A673 (cell line): ENCODE measurements at regions not wholly inside any gene's neighbourhood (a gene's known extent, or its start where the extent isn't known, plus 50 kb on each side); places are given as distances from the start of the nearest gene placed in this dataset.

ENCODE experiments used
- BruUV-seq: library from RNA; stranded (reverse); fragments of 400-500 nt; replicated peaks from 2 replicates; lab custom pipeline; 2021; lab: Mats Ljungman, UMichigan
- CTCF ChIA-PET: fragments of 300-600 bp; sonication (Branson Sonifier 250); formaldehyde crosslinking; loops from one replicate; lab custom pipeline; 2022; ENCODE audit warnings: antibody characterized with exemption; lab: Charles Lee
- POLR2A ChIA-PET: fragments of 300-600 bp; sonication (Branson Sonifier 250); formaldehyde crosslinking; loops from one replicate; lab custom pipeline; 2022; ENCODE audit warnings: antibody characterized with exemption; ENCODE audit not compliant: low non-redundant PET; lab: Charles Lee
- DNase-seq: peaks from one replicate; pipeline ENCODE4 v3.0.0-alpha.2; 2015; ENCODE audit warnings: low spot score
- H3K27ac ChIP-seq: fragments of 200-600 bp; sonication (generic); 2 replicates; pipeline ENCODE4 v1.5.1; 2016; ENCODE audit warnings: mixed run types, low read depth, mild to moderate bottlenecking, mixed read lengths, antibody characterized with exemption, low read length; ENCODE audit not compliant: poor library complexity, severe bottlenecking
- H3K27me3 ChIP-seq: fragments of 200-600 bp; sonication (generic); replicated peaks from 2 replicates; pipeline ENCODE4 v1.6.1; 2017; ENCODE audit warnings: mixed run types, low read depth, mild to moderate bottlenecking, mixed read lengths, antibody characterized with exemption, low read length; ENCODE audit not compliant: insufficient read depth, poor library complexity
- H3K36me3 ChIP-seq: fragments of 200-600 bp; sonication (generic); 2 replicates; pipeline ENCODE4 v1.6.1; 2016; ENCODE audit warnings: mixed run types, mild to moderate bottlenecking, mixed read lengths, antibody characterized with exemption, low read length; ENCODE audit not compliant: insufficient read depth, poor library complexity, severe bottlenecking
- H3K4me1 ChIP-seq: fragments of 200-600 bp; sonication (generic); 2 replicates; pipeline ENCODE4 v1.6.1; 2017; ENCODE audit warnings: mixed run types, mild to moderate bottlenecking, mixed read lengths, antibody characterized with exemption, low read length; ENCODE audit not compliant: insufficient read depth, poor library complexity, severe bottlenecking
- H3K4me3 ChIP-seq: fragments of 200-600 bp; sonication (generic); 2 replicates; pipeline ENCODE4 v1.5.1; 2016; ENCODE audit warnings: low read depth, mixed run types, mild to moderate bottlenecking, mixed read lengths, low read length; ENCODE audit not compliant: poor library complexity, severe bottlenecking
- H3K9me3 ChIP-seq: fragments of 200-600 bp; sonication (generic); 2 replicates; pipeline ENCODE4 v1.6.1; 2016; ENCODE audit warnings: mixed run types, low read depth, mild to moderate bottlenecking, mixed read lengths, antibody characterized with exemption, low read length; ENCODE audit not compliant: poor library complexity, severe bottlenecking
- EZH2 ChIP-seq: fragments of 200-600 bp; sonication (generic); IDR thresholded peaks from 2 replicates; pipeline ENCODE4 v1.6.1; 2017; ENCODE audit warnings: borderline replicate concordance, low read depth, mild to moderate bottlenecking, mixed read lengths, antibody characterized with exemption, low read length; ENCODE audit not compliant: poor library complexity, severe bottlenecking
- intact Hi-C: fragments of 100-400 bp; cut with micrococcal nuclease; formaldehyde crosslinking; loops from one replicate; pipeline ENCODE4 v1.10.0; 2022; ENCODE audit not compliant: unreplicated experiment
- TF ChIP-seq, protein P1 (sequence below): fragments of 300-800, 200-600 bp; sonication (generic); conservative IDR thresholded peaks from 2 replicates; pipeline ENCODE4 v1.5.1; 2017; ENCODE audit warnings: low read depth, mild to moderate bottlenecking, antibody characterized with exemption, low read length, moderate library complexity, mixed read lengths

DNA sequence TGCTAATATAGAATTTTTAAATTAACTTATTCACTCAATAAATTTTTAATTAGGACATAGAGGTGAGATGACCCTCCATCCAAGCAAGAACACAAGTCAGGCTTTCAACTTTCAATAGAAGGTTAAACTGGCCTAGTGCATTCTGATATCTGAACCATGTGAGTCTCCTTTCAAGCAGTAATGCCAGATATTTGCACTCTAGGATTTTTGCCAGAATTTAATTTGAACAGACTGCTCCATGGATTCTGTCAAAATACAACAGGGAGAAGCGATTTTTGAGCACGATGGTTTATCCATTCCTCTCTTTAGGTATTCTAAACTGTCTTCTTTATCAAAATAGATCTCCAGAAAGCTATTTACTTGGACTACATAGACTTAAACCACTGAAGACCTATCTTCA lies 72.0 kb upstream of the DCLK2 start:
- Histone ChIP-seq H3K4me3 (no peak overlapping the region), H3K4me1 (peaks cover 36% of the 10 kb centered on the region), H3K27ac (no peak overlapping the region), H3K27me3 (no peaks in the 10 kb centered on the region), H3K36me3 (no peaks in the 10 kb centered on the region), H3K9me3 (no peaks in the 10 kb centered on the region)
- ChIA-PET CTCF (interaction anchor here (1.1 kb wide), 1 partner anchor 211 kb away, joined by 3 read pairs; no protein-coding TSS in a partner anchor), POLR2A (no interaction called here)
- intact Hi-C loops: no loop called here
- DNase-seq: peak; percentile 38
- TF ChIP-seq, protein P1, sequence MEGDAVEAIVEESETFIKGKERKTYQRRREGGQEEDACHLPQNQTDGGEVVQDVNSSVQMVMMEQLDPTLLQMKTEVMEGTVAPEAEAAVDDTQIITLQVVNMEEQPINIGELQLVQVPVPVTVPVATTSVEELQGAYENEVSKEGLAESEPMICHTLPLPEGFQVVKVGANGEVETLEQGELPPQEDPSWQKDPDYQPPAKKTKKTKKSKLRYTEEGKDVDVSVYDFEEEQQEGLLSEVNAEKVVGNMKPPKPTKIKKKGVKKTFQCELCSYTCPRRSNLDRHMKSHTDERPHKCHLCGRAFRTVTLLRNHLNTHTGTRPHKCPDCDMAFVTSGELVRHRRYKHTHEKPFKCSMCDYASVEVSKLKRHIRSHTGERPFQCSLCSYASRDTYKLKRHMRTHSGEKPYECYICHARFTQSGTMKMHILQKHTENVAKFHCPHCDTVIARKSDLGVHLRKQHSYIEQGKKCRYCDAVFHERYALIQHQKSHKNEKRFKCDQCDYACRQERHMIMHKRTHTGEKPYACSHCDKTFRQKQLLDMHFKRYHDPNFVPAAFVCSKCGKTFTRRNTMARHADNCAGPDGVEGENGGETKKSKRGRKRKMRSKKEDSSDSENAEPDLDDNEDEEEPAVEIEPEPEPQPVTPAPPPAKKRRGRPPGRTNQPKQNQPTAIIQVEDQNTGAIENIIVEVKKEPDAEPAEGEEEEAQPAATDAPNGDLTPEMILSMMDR: no peak
- no peak for TF ChIP-seq EZH2
- BruUV-seq: no TSS peak

DNA sequence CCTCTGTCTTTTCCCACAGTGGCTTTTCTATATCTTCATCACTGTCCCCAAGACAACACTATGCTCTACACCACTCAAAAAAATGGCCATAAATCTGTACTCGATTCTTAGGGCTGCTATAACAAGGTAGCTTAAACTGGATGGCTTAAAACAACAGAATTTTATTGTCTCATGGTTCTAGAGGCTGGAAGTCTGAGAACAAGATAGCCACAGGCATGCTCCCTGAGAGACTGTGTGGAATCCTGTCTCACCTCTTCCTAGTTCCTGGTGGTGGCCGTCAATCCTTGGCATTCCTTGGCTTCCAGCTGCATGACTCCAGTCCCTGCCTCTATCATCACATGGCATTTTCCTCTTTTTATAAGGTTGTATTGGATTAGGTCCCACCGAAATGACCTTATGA lies 70.7 kb upstream of the DCLK2 start:
- DNase-seq: no peak
- TF ChIP-seq EZH2: no peak
- TF ChIP-seq, protein P1: no peak
- ChIA-PET POLR2A (no interaction called here), CTCF (no interaction called here)
- Histone ChIP-seq H3K4me1 (peaks cover 36% of the 10 kb centered on the region), H3K27ac (no peak overlapping the region), H3K27me3 (no peaks in the 10 kb centered on the region), H3K9me3 (no peaks in the 10 kb centered on the region), H3K4me3 (no peak overlapping the region), H3K36me3 (no peaks in the 10 kb centered on the region)
- intact Hi-C loops: no loop called here
- no TSS peak for BruUV-seq

DNA sequence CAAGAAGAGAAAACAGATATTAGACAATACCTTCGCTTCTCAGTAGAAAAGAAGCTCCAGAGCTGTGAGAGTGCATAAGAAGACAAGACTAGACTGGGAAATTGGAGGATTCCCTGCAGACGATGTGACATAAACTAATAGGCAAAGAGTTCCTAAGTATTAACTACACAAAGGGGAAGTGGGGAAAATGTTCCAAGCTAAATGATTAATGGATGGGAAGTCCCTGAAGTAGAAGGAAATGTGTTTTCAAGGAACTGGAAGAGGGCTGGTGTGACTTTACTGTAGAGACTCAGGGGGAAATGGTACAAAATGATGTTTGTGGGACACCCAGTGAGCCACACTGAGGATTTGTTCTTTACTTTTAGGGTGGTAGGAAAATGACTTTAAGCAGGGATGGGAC lies 69.7 kb upstream of the DCLK2 start:
- DNase-seq: no peak
- H3K4me1 ChIP-seq: peaks cover 32% of the 10 kb centered on the region
- TF ChIP-seq EZH2: no peak
- TF ChIP-seq, protein P1: no peak
- ChIA-PET POLR2A (no interaction called here), CTCF (no interaction called here)
- no peaks in the 10 kb centered on the region for H3K36me3 ChIP-seq
- H3K27ac ChIP-seq: no peak overlapping the region
- intact Hi-C loops: no loop called here
- no TSS peak for BruUV-seq
- H3K4me3 ChIP-seq: no peak overlapping the region
- no peaks in the 10 kb centered on the region for H3K27me3 ChIP-seq
- no peaks in the 10 kb centered on the region for H3K9me3 ChIP-seq
